ENCODE measurements at regions not wholly inside any gene's neighbourhood (a gene's known extent, or its start where the extent isn't known, plus 50 kb on each side); places are given as distances from the start of the nearest gene placed in this dataset.

- TF ChIP-seq CTCF (IDR thresholded peaks at IDR 0.05; ENCODE audit: low read depth, low read length) (no peak), EZH2phosphoT487 (IDR thresholded peaks at IDR 0.05; ENCODE audit: low read depth) (no peak)
These were observed 367.8 kb upstream of the HS6ST1 start for GRCh38 chr2:128686497-128686859.
